PC-9 (cell line): ENCODE measurements at regions not wholly inside any gene's neighbourhood (a gene's known extent, or its start where the extent isn't known, plus 50 kb on each side); places are given as distances from the start of the nearest gene placed in this dataset.

Experiments used
- EZH2 ChIP-seq: fragments of 200-600 bp; sonication (generic); IDR thresholded peaks from 2 replicates; pipeline ENCODE4 v1.8.0; 2017; ENCODE audit warnings: antibody characterized with exemption, low read depth
- TF ChIP-seq, protein P1 (sequence below): fragments of 200-600 bp; sonication (generic); conservative IDR thresholded peaks from 2 replicates; pipeline ENCODE4 v1.6.1; 2017; ENCODE audit warnings: mixed run types, antibody characterized with exemption, mild to moderate bottlenecking, moderate library complexity

DNA sequence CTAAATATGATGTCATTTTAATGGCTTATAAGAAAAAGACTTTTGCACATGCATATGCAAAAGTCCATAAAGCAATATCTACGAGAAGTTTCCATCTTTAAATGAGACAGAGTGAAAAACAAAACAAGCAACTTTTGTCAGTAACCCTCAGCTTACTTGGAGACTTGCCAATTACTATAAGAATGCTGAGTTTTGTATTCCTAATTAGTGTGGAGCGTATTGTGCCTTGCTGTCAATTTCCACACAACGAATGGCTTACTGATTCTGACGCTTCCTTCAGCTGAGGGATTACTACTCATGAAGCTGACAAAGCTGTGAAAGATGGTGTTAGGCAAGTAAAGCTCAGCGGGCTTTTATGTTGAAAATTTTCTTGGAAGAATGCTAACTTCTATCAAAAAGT, 440.4 kb upstream of the ADAMTS5 start:
- TF ChIP-seq, protein P1, sequence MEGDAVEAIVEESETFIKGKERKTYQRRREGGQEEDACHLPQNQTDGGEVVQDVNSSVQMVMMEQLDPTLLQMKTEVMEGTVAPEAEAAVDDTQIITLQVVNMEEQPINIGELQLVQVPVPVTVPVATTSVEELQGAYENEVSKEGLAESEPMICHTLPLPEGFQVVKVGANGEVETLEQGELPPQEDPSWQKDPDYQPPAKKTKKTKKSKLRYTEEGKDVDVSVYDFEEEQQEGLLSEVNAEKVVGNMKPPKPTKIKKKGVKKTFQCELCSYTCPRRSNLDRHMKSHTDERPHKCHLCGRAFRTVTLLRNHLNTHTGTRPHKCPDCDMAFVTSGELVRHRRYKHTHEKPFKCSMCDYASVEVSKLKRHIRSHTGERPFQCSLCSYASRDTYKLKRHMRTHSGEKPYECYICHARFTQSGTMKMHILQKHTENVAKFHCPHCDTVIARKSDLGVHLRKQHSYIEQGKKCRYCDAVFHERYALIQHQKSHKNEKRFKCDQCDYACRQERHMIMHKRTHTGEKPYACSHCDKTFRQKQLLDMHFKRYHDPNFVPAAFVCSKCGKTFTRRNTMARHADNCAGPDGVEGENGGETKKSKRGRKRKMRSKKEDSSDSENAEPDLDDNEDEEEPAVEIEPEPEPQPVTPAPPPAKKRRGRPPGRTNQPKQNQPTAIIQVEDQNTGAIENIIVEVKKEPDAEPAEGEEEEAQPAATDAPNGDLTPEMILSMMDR = no peak
- no peak for TF ChIP-seq EZH2
